Prostate gland (tissue), 2 donors: ENCODE measurements at regions not wholly inside any gene's neighbourhood (a gene's known extent, or its start where the extent isn't known, plus 50 kb on each side); places are given as distances from the start of the nearest gene placed in this dataset.
"Not testable (repeated sequence)": the region's sequence is repeated elsewhere in the genome, so short reads cannot be mapped to it uniquely, and the experiment has no call there.

Source experiments
- DNase-seq: peaks from one replicate; pipeline ENCODE4 v3.0.0-alpha.2; 2019; ENCODE audit warnings: low spot score
- H3K27ac ChIP-seq, 2 donors: fragments of 200-600 bp; sonication (generic); 2 replicates each; pipeline ENCODE4 v1.5.1; 2017 to 2019
- H3K27me3 ChIP-seq: fragments of 200-600 bp; sonication (generic); replicated peaks from 2 replicates; pipeline ENCODE4 v1.5.1; 2019; ENCODE audit not compliant: insufficient read depth
- H3K36me3 ChIP-seq, 2 donors: fragments of 200-600 bp; sonication (generic); 1 replicate in 1 of 2; 2 replicates in 1 of 2; pipeline versions ENCODE4 v1.5.1 to v1.8.1; 2017 to 2019
- H3K4me1 ChIP-seq: fragments of 200-600 bp; sonication (generic); replicated peaks from 2 replicates; pipeline ENCODE4 v1.5.1; 2019
- H3K4me3 ChIP-seq, 2 donors: fragments of 200-600 bp; sonication (generic); 2 replicates each; pipeline ENCODE4 v1.5.1; 2017 to 2019
- H3K9me3 ChIP-seq: fragments of 200-600 bp; sonication (generic); 2 replicates; pipeline ENCODE4 v1.5.1; 2017
- CTCF ChIP-seq, 4 experiments: fragments of 200-600 bp in 2 of 4; fragments of 450-650 bp in 2 of 4; sonication (generic) in 2 of 4; IDR thresholded peaks; 1 replicate in 3 of 4; 2 replicates in 1 of 4; pipeline ENCODE4 v1.5.1; 2016 to 2019; ENCODE audit warnings: antibody characterized with exemption in 4 of 4, mild to moderate bottlenecking in 2 of 4, moderate library complexity in 2 of 4
- POLR2A ChIP-seq: fragments of 450-650 bp; IDR thresholded peaks from one replicate; pipeline ENCODE4 v1.6.1; 2016; ENCODE audit warnings: antibody characterized with exemption, mild to moderate bottlenecking
- POLR2AphosphoS5 ChIP-seq: sonication (generic); formaldehyde crosslinking; IDR thresholded peaks from one replicate; pipeline ENCODE4 v1.6.1; 2017; ENCODE audit warnings: antibody characterized with exemption
- WGBS: methylation state at CpG from one replicate; pipeline ENCODE4 v1.1.5; 2018; 5-methylcytosine and 5-hydroxymethylcytosine counted together
- intact Hi-C: fragments of 100-400 bp; cut with DNase I; formaldehyde crosslinking; loops from one replicate; pipeline ENCODE4 v1.14.2; 2022

- no peak for DNase-seq
- Histone ChIP-seq H3K36me3 (no peaks in the 10 kb centered on the region), H3K27ac (no peak overlapping the region), H3K27me3 (no peaks in the 10 kb centered on the region), H3K4me1 (no peaks in the 10 kb centered on the region), H3K9me3 (no peaks in the 10 kb centered on the region), H3K4me3 (no peak overlapping the region)
- WGBS = 83% methylated on average over 2 of the region's 2 CpGs
- intact Hi-C loops = no loop called here
- TF ChIP-seq CTCF (IDR thresholded peaks at IDR 0.05) = no peak
- no peak for TF ChIP-seq POLR2AphosphoS5
- no peak for TF ChIP-seq POLR2A
Measured at GRCh38 chr1:185433667-185434066, 116.6 kb upstream of the IVNS1ABP start.

GRCh38 chr1:185432948-185433347, 115.9 kb upstream of the IVNS1ABP start:
- WGBS = 95% methylated on average over 2 of the region's 2 CpGs
- intact Hi-C loops = no loop called here
- Histone ChIP-seq H3K36me3 (no peaks in the 10 kb centered on the region), H3K4me3 (no peak overlapping the region), H3K27ac (no peak overlapping the region), H3K9me3 (no peaks in the 10 kb centered on the region), H3K27me3 (no peaks in the 10 kb centered on the region), H3K4me1 (no peaks in the 10 kb centered on the region)
- DNase-seq = no peak
- TF ChIP-seq POLR2AphosphoS5 (no peak), POLR2A (no peak)

- no peak overlapping the region for H3K4me3 ChIP-seq
- intact Hi-C loops = no loop called here
- no peak for DNase-seq
- H3K36me3 ChIP-seq = no peaks in the 10 kb centered on the region
- H3K4me1 ChIP-seq = no peaks in the 10 kb centered on the region
- no peak overlapping the region for H3K27ac ChIP-seq
- no peak for TF ChIP-seq CTCF (IDR thresholded peaks at IDR 0.05)
- no peak for TF ChIP-seq POLR2A
- no peak for TF ChIP-seq POLR2AphosphoS5
- no peaks in the 10 kb centered on the region for H3K27me3 ChIP-seq
- H3K9me3 ChIP-seq = no peaks in the 10 kb centered on the region
- WGBS = 77% methylated on average over 5 of the region's 5 CpGs
Measured at GRCh38 chr1:185431612-185432011, 114.6 kb upstream of the IVNS1ABP start.

- H3K4me1 ChIP-seq, H3K27me3 ChIP-seq, intact Hi-C loops, DNase-seq, H3K9me3 ChIP-seq, H3K4me3 ChIP-seq, H3K27ac ChIP-seq, H3K36me3 ChIP-seq: not testable (repeated sequence)
- WGBS = 100% methylated on average over 1 of the region's 1 CpG
Measured at GRCh38 chr1:185429668-185430067, 112.6 kb upstream of the IVNS1ABP start.

- intact Hi-C loops = no loop called here
- TF ChIP-seq POLR2A = no peak
- no peak for TF ChIP-seq POLR2AphosphoS5
- no peak for TF ChIP-seq CTCF (IDR thresholded peaks at IDR 0.05)
- 61% methylated on average over 3 of the region's 3 CpGs for WGBS
- no peaks in the 10 kb centered on the region for H3K9me3 ChIP-seq
- H3K27me3 ChIP-seq = no peaks in the 10 kb centered on the region
- no peak overlapping the region for H3K27ac ChIP-seq
- no peaks in the 10 kb centered on the region for H3K36me3 ChIP-seq
- no peak overlapping the region for H3K4me3 ChIP-seq
- no peaks in the 10 kb centered on the region for H3K4me1 ChIP-seq
- DNase-seq = no peak
Measured at GRCh38 chr1:185427776-185428175, 110.7 kb upstream of the IVNS1ABP start.

- H3K9me3 ChIP-seq = no peaks in the 10 kb centered on the region
- DNase-seq = no peak
- no peaks in the 10 kb centered on the region for H3K27me3 ChIP-seq
- TF ChIP-seq POLR2A (no peak), CTCF (IDR thresholded peaks at IDR 0.05) (no peak), POLR2AphosphoS5 (no peak)
- 55% methylated on average over 2 of the region's 2 CpGs for WGBS
- intact Hi-C loops = no loop called here
- no peaks in the 10 kb centered on the region for H3K4me1 ChIP-seq
- H3K4me3 ChIP-seq = no peak overlapping the region
- H3K27ac ChIP-seq = no peak overlapping the region
- no peaks in the 10 kb centered on the region for H3K36me3 ChIP-seq
Measured at GRCh38 chr1:185427264-185427663, 110.2 kb upstream of the IVNS1ABP start.
